Activated CD8-positive, alpha-beta memory T cell treated with anti-CD3 and anti-CD28 coated beads, Interleukin-2, amount 50 U/mL, for 1 hour (primary cell): ENCODE measurements at regions not wholly inside any gene's neighbourhood (a gene's known extent, or its start where the extent isn't known, plus 50 kb on each side); places are given as distances from the start of the nearest gene placed in this dataset.
"Not testable (repeated sequence)": the region's sequence is repeated elsewhere in the genome, so short reads cannot be mapped to it uniquely, and the experiment has no call there.

ENCODE experiments used
- DNase-seq: peaks from one replicate; pipeline ENCODE4 v3.0.0-alpha.2; 2020; ENCODE audit errors: extremely low read depth

- DNase-seq = no peak
Measured at GRCh38 chr17:64728041-64728695, 66.1 kb upstream of the SMURF2 start.

- DNase-seq = not testable (repeated sequence)
Measured at GRCh38 chr17:64726025-64726424, 63.9 kb upstream of the SMURF2 start.

- DNase-seq = not testable (repeated sequence)
Measured at GRCh38 chr17:64724246-64724645, 62.1 kb upstream of the SMURF2 start.

- DNase-seq = no peak
Measured at GRCh38 chr17:64723781-64724180, 61.7 kb upstream of the SMURF2 start.

GRCh38 chr17:64721556-64721955 lies 59.4 kb upstream of the SMURF2 start:
- DNase-seq = not testable (repeated sequence)

- DNase-seq = not testable (repeated sequence)
Measured at GRCh38 chr17:64720253-64720652, 58.1 kb upstream of the SMURF2 start.

GRCh38 chr17:64719517-64719916 lies 57.4 kb upstream of the SMURF2 start:
- not testable (repeated sequence) for DNase-seq

GRCh38 chr17:64718816-64719215 lies 56.7 kb upstream of the SMURF2 start:
- not testable (repeated sequence) for DNase-seq

GRCh38 chr17:64718058-64718457 lies 56.0 kb upstream of the SMURF2 start:
- DNase-seq = no peak

- DNase-seq = not testable (repeated sequence)
Measured at GRCh38 chr17:64716496-64716895, 54.4 kb upstream of the SMURF2 start.

GRCh38 chr17:64713786-64714185 lies 51.7 kb upstream of the SMURF2 start:
- DNase-seq = not testable (repeated sequence)

- DNase-seq = peak; percentile 24
Measured at GRCh38 chr17:64712557-64713351, 50.6 kb upstream of the SMURF2 start.
